Medulla oblongata (tissue), 1 donor: ENCODE measurements at regions not wholly inside any gene's neighbourhood (a gene's known extent, or its start where the extent isn't known, plus 50 kb on each side); places are given as distances from the start of the nearest gene placed in this dataset.
"Not testable (repeated sequence)": the region's sequence is repeated elsewhere in the genome, so short reads cannot be mapped to it uniquely, and the experiment has no call there.

Source experiments
- DNase-seq: peaks from one replicate; pipeline ENCODE4 v3.0.0-alpha.2; 2015; ENCODE audit errors: extremely low spot score

- no peak for DNase-seq
Measured at GRCh38 chr2:238599549-238600505, 173.1 kb downstream of the ASB1 start.

- DNase-seq = no peak
Measured at GRCh38 chr2:238600506-238601432, 174.0 kb downstream of the ASB1 start.

- no peak for DNase-seq
Measured at GRCh38 chr2:238601433-238602222, 174.9 kb downstream of the ASB1 start.

GRCh38 chr2:238602223-238602960, 175.7 kb downstream of the ASB1 start:
- no peak for DNase-seq

- no peak for DNase-seq
Measured at GRCh38 chr2:238603596-238603995, 176.9 kb downstream of the ASB1 start.

- no peak for DNase-seq
Measured at GRCh38 chr2:238606311-238606710, 179.6 kb downstream of the ASB1 start.

- DNase-seq = no peak
Measured at GRCh38 chr2:238613610-238614009, 186.9 kb downstream of the ASB1 start.

GRCh38 chr2:238614376-238614775, 187.6 kb downstream of the ASB1 start:
- no peak for DNase-seq

- DNase-seq = no peak
Measured at GRCh38 chr2:238615187-238615586, 188.5 kb downstream of the ASB1 start.

- no peak for DNase-seq
Measured at GRCh38 chr2:238616681-238617080, 190.0 kb downstream of the ASB1 start.

GRCh38 chr2:238618494-238619283, 192.0 kb downstream of the ASB1 start:
- not testable (repeated sequence) for DNase-seq

- DNase-seq = no peak
Measured at GRCh38 chr2:238627899-238628298, 201.2 kb downstream of the ASB1 start.

- DNase-seq = no peak
Measured at GRCh38 chr2:238629064-238629463, 202.3 kb downstream of the ASB1 start.

GRCh38 chr2:238631491-238632180, 204.9 kb downstream of the ASB1 start:
- no peak for DNase-seq

- no peak for DNase-seq
Measured at GRCh38 chr2:238632181-238633060, 205.7 kb downstream of the ASB1 start.

GRCh38 chr2:238633426-238634328, 206.9 kb downstream of the ASB1 start:
- no peak for DNase-seq

GRCh38 chr2:238634701-238635357, 208.1 kb downstream of the ASB1 start:
- no peak for DNase-seq
